RPMI7951 (cell line): ENCODE measurements at regions not wholly inside any gene's neighbourhood (a gene's known extent, or its start where the extent isn't known, plus 50 kb on each side); places are given as distances from the start of the nearest gene placed in this dataset.
A peak's percentile ranks its signal among the peaks of the same experiment; 100 is the strongest.

Experiments used
- DNase-seq: peaks from one replicate; pipeline ENCODE4 v3.0.0-alpha.2; 2012; ENCODE audit warnings: low read depth

- no peak for DNase-seq
Measured at GRCh38 chr14:71672596-71672995, 259.6 kb upstream of the RGS6 start.

GRCh38 chr14:71675126-71675899, 256.9 kb upstream of the RGS6 start:
- DNase-seq = no peak

GRCh38 chr14:71675900-71676287, 256.3 kb upstream of the RGS6 start:
- no peak for DNase-seq

GRCh38 chr14:71680736-71681387, 251.4 kb upstream of the RGS6 start:
- no peak for DNase-seq

GRCh38 chr14:71682337-71682736, 249.9 kb upstream of the RGS6 start:
- no peak for DNase-seq

- DNase-seq = no peak
Measured at GRCh38 chr14:71684323-71684722, 247.9 kb upstream of the RGS6 start.

GRCh38 chr14:71686677-71687076, 245.6 kb upstream of the RGS6 start:
- no peak for DNase-seq

GRCh38 chr14:71687166-71687831, 244.9 kb upstream of the RGS6 start:
- DNase-seq = no peak

- DNase-seq = no peak
Measured at GRCh38 chr14:71688576-71688975, 243.7 kb upstream of the RGS6 start.

- DNase-seq = no peak
Measured at GRCh38 chr14:71690478-71690877, 241.8 kb upstream of the RGS6 start.

GRCh38 chr14:71692496-71692895, 239.7 kb upstream of the RGS6 start:
- DNase-seq = peak; percentile 72

- peak; percentile 89 for DNase-seq
Measured at GRCh38 chr14:71693381-71693780, 238.8 kb upstream of the RGS6 start.

GRCh38 chr14:71694591-71695530, 237.4 kb upstream of the RGS6 start:
- DNase-seq = no peak

- DNase-seq = no peak
Measured at GRCh38 chr14:71695611-71696350, 236.4 kb upstream of the RGS6 start.

- peak; percentile 51 for DNase-seq
Measured at GRCh38 chr14:71698027-71698426, 234.2 kb upstream of the RGS6 start.

GRCh38 chr14:71698673-71699072, 233.6 kb upstream of the RGS6 start:
- no peak for DNase-seq

- no peak for DNase-seq
Measured at GRCh38 chr14:71701990-71702389, 230.2 kb upstream of the RGS6 start.

GRCh38 chr14:71702786-71703185, 229.4 kb upstream of the RGS6 start:
- DNase-seq = no peak

- DNase-seq = no peak
Measured at GRCh38 chr14:71703477-71703876, 228.8 kb upstream of the RGS6 start.

- no peak for DNase-seq
Measured at GRCh38 chr14:71704210-71704609, 228.0 kb upstream of the RGS6 start.

GRCh38 chr14:71705460-71705859, 226.8 kb upstream of the RGS6 start:
- no peak for DNase-seq
